Esophagus squamous epithelium (tissue), 4 donors: ENCODE measurements at regions not wholly inside any gene's neighbourhood (a gene's known extent, or its start where the extent isn't known, plus 50 kb on each side); places are given as distances from the start of the nearest gene placed in this dataset.

Experiments used
- CTCF ChIP-seq, 6 experiments: fragments of 450-650 bp in 4 of 6; fragments of 200-600 bp in 2 of 6; sonication (generic) in 2 of 6; IDR thresholded peaks; one replicate each; pipeline ENCODE4 v1.5.1; 2016 to 2019; ENCODE audit warnings: antibody characterized with exemption in 6 of 6, mild to moderate bottlenecking in 4 of 6, moderate library complexity in 4 of 6
- POLR2A ChIP-seq, 4 donors: fragments of 450-650 bp; IDR thresholded peaks; one replicate each; pipeline ENCODE4 v1.6.1; 2017; ENCODE audit warnings: antibody characterized with exemption in 4 of 4, mild to moderate bottlenecking in 4 of 4, moderate library complexity in 3 of 4

- TF ChIP-seq CTCF (IDR thresholded peaks at IDR 0.05) (no peak), POLR2A (IDR thresholded peaks at IDR 0.05) (no peak)
Measured at GRCh38 chr13:44156294-44156658, 217.3 kb upstream of the SERP2 start.
